NCI-H187 treated with DMSO at 0.1 percent for 48 hours (cell line): ENCODE measurements at regions not wholly inside any gene's neighbourhood (a gene's known extent, or its start where the extent isn't known, plus 50 kb on each side); places are given as distances from the start of the nearest gene placed in this dataset.

ENCODE experiments used
- DNase-seq: peaks from one replicate; lab custom pipeline; 2025; lab: John Stamatoyannopoulos, UW

DNA sequence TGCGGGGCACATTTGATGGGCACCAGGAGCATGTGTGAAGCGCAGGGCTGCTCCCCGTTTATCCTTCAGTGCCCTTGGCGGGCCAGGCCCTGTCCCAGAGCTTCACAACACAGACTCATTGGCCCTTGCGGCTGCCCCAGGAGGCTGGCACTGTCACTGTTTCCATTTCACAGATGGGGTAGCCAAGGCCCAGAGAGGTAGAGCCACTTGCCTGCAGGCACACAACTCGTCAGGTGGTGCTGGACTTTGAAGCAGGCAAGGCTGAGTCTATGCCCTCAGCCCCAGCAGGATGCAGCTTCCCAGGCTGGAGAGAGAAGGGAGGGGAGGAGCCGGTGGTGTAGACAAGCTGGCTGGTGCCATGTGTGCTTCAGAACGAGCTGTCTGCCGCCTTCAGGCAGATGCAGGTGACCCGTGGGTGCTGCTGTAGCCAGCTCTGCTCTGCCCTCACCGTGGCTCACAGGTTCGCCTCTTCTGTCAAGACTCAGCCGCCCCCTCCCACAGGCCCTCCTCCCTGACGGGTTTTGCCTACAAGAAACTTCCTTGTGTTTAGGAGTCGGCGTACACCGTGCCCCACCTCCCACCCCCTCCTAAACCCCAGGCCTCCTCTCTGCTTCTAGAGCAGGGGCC is 232.3 kb upstream of the CIBAR2 start:
- no peak for DNase-seq

DNA sequence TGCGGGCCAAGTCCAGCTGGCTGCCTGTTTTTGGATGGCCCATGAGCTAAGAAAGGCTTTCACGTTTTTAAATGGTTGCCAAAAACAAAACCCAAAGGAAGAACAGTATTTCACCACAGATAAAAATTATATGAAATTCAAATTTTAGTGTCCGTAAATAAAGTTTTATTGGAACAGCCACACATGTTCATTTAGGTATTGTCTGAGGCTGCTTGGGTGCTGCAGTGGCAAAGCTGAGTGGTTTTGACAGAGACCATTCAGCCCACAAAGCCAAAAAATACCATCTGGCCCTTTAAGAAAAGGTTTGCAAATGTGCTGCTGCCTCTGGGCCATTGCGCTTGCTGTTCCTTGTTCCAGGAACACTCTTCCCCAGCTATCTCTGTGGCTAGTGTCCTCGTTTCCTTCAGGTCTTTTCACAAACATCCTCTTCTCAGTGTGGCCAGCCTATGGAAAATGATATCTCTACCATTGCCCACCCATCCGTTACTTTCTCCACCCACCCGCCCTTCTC is 232.9 kb upstream of the CIBAR2 start:
- DNase-seq, result no peak

DNA sequence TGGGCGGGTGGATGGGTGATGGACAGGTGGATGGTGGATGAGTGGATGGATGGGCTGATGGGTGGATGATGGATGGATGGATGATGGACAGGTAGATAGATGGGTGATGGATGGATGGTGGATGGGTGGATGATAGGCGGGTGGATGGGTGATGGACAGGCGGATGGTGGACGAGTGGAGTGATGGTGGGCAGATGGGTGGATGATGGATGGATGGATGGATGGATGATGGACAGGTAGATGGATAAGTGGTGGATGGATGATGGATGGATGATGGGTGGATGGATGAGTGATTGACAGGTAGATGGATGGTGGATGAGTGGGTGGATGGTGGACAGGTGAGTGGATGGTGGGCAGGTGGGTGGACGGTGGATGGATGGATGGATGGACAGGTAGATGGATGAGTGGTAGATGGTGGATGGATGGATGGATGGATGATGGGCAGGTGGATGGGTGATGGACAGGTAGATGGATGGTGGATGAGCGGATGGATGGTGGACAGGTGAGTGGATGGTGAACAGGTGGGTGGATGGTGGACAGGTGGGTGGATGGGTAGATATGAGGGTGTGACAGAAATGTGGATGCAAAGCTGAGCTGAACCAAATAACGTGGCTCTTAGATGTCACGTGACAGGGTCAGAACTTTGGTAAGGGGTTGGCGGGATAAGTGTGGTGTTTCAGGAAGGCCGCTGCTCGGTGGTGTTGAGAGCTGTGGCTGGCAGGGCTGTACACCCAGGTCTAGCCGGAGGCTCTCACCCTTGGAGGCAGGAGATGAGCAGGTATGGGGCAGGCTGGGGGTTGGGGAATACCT is 234.3 kb upstream of the CIBAR2 start:
- DNase-seq, result no peak

DNA sequence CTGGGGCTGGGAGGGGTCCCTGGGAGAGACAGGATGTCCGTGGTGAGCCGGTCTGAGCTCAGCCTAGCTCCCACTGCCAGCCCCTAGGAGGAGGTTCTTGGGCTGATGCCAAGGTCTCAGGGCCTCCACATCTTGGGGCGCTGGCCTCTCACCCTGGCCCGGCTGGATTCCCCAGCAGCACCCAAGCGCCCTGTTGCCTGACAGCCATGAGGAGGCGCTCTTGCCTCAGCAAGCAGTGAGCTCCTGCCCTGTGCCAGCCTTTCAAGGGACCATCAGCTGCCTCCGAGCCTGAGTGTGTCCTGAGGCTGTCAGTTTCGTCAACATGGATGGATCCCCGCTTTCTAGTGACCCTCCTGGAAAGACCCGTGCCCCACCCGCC is 234.9 kb upstream of the CIBAR2 start:
- DNase-seq, result no peak

DNA sequence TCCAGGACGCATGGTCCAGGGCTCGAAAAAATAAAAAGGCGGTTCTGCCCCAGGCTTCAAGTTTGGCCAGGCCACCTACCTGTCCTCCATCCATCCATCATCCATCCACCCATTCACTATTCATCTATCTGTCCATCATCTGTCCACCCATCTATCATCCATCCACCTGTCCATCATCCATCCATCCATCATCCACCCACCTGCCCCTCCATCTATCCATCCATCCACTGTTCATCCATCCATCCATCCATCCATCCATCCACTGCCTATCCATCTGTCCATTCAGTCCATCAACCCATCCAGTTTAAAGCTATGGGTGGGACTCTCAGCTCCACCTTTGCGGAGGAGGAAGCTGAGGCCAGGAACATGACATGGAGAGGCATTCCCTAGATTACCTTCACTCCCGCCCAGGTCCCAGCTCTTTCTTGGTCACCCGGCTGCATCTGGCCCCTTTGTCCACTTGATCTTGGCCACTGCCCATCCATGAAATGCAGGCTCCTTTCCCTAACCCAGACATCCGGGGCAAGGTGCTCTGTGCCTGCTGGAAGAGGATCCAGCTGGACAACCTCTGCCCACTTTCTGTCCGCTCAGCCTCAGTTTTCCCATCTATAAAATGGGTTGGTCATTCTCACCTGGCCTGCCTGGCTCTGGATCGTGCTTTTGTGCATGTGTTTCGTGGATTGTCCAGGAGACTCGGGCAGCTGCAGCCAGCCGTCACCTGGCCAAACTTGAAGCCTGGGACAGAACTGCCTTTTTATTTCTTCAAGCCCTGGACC is 236.0 kb upstream of the CIBAR2 start:
- no peak for DNase-seq

DNA sequence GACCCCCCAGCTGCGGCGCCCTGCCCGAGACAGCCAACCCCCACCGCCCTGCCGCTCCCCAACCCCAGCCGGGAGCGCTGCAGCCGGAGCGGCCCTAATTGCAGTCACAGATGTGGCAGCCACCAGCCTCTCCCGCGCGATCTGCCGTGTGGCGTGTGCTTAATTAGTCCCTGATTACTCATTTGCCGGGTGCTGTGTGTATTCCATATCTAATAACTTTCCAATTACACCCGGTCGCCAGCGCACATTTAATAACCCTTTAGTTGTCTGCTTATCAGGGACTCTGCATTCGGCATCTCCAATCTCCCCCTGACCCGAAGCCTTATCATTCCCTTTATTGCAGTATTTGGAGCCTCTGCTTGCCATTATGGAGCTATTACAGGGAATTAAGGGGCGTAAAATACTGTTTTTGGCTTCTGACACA is 236.7 kb upstream of the CIBAR2 start:
- DNase-seq, result no peak

DNA sequence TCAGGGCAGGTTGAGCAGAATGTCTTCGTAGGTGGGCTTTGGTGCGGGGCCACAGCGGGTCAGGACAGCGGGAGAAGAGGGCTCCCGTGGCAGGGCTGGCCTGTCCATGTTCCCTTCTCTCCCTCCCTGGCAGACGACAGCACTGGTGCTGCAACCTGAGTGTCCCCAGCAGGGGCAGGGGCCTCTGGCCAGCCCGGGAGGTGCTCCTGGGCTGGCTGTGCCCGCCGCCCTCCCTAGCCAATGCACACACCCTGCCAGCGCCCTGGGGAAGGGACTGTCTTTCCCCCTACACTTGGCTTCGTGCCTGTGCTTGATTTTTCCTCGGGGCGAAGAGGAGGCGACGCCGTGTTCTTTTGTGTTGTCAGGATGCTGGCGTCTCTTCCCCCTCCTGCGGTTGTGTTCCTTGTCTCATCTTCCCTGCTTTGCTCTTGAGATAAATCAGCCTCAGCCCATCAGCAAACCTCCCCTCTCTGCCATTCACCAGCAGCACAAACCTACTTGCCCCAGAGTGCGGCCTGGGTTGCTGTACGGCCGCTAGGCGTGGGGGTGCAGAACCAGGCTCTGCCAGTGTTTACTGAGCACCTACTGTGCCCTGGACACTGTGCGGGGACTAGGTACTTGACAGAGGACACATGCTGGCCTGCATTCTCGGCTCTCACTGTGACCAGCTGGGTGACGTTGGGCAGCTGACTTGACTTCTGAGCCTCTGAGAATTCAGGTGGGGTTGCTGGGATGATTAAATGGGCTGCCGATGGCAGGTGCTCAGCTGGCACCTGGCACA is 237.3 kb upstream of the CIBAR2 start:
- DNase-seq, result no peak

DNA sequence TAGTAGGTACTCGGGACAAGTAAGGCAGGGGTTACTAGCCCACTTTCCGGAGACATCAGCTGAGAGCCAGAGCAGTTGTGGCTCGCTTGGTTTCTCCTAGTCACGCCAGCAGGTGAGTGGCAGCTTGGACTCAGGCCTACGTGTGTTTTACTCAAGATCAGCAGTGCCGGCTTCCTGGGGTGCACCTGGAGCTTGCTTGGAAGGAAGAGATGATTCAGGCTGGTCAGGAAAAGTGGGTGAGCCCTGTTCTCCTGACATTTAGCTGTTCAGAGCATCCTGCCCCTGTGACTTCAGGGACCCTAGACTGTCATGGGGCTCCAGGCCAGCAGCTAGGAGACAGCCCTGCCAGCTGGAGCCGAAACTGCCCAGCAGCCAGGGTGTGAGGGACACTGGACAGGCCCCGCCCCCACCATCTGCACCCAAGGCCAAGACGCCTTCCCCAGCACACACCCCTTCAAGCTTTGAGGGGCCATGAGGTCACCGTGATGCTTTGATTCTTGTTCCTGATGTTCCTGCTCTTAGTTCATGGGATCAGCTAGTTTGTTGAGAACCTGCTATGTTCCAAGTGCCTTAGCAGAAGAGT is 238.0 kb upstream of the CIBAR2 start:
- DNase-seq, result no peak

DNA sequence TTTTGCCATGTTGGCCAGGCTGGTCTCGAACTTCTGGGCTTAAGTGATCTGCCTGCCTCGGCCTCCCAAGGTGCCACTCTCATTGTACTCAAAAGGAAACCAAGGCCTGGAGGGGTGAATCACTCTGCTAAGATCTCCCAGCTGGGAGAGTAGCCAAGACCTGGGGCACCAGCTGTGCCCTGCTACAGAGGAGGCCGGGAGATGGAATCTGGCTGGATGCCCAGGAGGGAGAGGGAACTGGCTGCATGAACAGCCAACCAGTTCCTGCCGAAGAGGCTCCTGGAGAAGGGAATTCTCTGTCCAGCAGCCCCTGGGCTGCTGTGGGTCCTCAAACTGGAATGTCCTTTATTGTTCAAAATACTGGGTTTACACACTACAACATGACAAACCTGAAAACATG is 238.7 kb upstream of the CIBAR2 start:
- DNase-seq, result no peak

DNA sequence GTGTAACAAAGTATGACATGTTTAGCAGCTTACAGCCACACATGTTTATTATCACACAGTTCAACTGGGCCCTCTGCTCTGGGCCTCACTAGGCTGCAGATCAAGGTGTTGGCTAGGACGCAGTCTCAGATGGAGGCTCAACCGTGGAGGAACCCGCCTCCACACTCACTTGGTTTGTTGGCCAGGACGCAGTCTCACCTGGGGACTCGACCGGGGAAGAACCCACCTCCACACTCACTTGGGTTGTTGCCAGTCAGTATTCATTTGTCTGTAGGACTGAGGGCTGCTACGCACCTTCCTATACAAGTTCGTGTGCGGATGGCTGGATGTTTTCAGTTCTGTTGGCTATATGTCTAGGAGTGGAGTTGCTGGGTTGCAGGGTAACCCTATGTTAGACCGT is 240.7 kb upstream of the CIBAR2 start:
- DNase-seq, result no peak

DNA sequence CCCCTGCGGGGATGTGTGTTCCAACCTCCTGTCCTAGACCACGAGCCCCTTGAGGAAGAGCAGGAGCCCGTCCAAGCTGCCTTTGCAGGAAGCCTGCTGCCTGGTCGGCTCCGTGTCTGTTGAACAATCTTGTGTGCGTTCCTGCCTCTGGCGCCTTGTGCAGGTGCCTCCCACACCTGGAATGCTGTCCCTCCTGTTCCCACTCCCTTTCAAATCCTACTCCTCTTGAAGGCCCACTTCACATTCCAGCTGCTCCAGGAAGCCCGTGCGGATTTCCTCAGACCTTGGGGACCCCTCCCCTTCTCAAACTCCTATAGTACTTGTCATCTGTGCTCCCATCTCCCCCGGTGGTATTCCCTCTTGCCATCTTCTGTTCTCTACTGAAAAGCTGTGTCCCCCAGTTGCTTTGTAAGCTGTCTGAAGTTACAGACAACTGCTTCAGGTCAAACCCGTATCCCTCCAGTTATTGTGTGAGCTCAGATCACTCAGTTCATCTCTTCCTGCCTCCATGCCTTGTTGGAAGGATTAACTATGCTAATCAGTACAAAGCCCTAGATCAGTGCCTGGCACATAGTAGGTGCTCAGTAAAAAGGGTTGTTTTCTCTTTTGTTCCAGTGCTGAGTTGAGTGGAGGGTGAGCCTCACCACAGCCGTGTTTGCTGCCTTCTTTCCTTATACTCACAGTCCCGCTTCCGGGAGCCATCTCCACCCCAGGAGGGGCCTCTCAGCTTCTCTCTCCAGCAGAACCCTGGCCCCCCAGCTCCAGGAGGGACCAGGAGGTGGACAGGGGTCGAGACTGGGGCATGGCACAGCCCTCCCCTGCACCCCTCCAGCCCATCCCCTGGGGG is 241.8 kb upstream of the CIBAR2 start:
- DNase-seq, result no peak

DNA sequence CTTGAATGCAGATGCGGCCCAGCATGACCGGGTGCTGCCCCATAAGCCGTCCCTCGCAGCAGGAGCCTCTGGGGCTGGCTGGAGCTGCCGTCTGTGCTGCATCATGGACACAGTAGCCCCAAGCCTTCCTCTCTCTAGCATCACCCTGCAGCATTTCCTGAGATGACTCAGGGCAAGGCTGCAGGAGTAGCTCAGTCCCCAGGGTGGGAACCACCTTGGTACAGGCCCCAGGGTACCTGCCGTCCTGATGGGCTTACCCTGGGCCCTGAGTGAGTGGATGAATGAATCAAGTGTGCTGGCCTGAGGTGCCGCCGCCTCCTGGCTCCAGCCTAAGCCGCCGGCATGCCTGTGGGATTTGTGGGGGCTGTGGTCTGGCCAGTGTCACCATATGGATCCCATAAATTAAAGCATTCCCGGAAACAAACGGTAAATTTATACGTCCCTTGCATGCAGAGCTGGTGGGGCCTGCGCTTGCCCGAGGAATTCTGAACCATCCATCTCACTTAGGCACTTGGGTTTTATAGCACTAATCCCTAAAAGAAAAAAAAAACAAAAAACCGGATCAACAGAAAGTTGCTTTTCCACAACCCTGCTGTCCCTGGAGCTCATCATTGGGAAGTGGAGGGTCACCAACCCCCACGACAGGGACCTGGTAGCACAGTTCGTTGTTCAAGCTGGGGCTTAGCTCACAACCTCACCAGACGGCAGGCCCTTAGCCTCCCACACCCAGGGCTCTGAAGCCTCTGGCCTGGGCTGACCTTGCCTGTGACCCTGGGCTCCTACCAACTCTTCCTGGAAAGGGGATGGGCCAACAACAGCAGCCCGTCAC is 242.6 kb upstream of the CIBAR2 start:
- DNase-seq, result no peak

DNA sequence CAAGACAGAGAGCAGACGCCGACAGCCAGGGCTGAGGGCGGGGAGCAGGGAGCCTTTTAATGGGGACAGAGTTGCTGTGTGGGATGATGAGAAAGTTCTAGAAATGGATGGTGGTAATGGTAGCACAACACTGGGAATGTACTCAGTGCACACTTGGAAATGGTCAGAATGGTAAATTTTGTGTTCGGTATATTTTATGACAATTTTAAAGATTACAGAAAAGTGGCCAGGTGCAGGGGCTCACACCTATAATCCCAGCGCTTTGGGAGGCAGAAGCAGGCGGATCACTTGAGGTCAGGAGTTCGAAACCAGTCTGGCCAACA is 243.2 kb upstream of the CIBAR2 start:
- DNase-seq, result no peak

DNA sequence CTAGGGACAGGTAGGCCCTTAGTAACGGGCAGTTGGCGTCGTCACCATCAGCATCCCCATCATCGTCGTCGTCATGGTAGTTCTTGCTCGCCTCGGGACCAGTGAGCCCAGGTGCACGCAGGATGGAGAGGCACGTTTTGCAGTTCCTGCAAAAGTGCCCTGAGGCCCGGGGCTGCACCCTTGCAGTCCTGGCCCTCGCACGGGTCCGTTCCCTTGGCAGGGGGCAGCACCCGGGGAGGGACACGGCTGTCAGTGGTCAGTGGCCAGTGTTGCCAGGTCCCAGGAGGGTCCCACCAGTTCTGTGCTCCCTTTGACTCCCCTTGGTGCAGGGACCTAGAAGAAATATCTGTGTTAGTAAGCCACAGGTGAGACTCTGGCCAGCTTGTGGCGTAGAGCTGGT is 243.9 kb upstream of the CIBAR2 start:
- DNase-seq, result no peak

DNA sequence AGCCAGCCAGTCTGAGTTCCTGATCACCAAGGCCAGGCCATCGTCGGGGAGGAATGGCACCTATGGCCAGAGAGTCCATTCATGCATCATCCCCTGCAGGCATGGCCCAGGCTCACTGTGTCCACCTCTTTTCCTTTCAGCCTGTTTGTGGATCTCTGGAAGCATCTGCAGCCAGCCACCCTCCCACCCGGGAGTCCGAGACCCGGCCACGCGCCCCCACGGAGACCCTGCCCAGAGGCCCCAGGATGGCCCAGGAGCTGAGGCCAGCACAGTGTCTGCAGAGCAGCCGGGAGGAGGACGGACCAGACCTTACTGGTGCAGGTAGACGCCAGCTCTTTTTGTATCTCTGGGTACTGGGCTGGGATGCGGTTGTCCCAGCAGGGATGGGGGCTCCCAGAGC is 245.1 kb upstream of the CIBAR2 start:
- DNase-seq, result no peak

DNA sequence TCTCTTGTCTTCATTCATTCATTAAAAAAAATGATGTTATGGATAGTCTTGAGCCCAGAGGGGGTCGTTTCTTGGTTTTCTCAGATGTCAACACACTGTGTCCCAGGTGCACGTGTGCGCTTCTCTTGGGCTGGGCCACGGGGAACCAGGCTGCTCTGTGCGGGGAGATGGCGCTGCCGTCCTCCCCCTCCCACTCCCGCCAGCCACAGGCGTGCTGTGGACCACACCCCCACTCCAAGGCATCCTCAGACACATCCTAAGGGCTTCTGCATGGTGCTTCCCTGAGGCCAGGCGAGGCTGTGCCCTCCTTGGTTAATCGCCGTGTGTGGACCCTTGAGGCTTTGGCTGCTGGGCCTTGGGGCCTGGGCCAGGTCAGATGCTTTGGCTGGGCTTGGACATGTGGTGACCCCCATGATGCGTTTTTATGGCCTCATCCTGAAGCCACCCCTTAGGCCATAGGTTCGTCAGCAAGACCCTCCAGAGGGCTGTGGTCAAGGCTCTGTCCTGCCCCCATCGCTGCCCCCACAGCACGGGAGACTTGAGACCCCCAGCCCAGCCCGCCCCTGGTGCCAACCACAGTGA is 245.7 kb upstream of the CIBAR2 start:
- no peak for DNase-seq

DNA sequence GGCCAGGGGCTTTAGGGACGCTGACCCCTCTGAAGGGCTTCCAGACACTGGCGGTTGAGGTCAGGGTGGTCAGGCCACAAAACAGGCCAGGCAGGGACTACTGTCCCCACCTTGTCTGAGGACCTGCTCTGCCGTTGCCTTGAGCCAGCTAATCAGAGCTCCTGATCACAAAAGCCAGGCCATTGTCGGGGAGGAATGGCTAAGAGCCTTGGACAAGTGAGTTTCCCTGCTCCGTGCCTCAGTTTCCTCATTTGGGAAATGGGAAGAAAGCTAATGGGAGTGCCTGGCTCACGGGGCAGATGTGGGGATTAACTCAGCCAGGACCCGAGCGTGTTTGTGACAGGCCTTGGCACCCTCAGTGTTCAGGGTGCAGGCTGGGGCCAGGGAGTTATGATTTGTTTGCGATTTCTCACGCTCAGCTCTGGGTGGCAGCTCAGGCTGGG is 246.5 kb upstream of the CIBAR2 start:
- no peak for DNase-seq

DNA sequence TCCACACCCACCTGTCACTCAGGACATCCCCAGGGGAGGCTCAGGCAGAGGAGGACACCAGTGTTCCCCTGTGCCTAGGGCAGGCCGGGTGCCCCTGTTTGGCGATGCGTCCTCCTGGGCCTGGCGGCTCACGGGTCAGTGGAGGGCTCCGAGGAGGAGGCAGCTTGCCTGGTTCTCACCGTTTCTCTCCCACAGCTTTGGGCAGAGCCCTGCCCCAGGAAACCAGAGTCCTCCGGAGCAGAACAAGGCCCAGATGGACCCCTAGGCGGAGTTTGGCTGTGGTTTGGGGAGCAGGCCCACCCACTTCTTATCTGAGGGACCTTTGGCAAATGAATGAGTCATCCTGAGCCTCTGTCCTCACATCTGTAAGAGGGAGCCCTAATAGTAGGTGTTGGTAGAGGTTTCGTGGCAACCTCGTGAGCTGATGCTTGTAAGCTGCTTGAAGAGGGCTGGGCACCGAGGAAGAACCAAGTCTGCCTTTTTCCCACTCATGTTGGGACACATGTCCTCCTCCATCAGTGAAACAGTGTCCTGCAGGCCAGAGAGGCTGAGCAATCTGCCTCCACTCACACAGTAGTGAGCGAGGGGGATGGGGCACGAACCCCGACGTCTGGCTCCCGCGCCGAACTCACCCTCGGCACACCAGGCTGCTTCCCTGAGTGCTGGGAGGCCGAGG is 247.0 kb upstream of the CIBAR2 start:
- no peak for DNase-seq
